Sciatic nerve (tissue), 2 donors: ENCODE measurements at regions not wholly inside any gene's neighbourhood (a gene's known extent, or its start where the extent isn't known, plus 50 kb on each side); places are given as distances from the start of the nearest gene placed in this dataset.
A peak's percentile ranks its signal among the peaks of the same experiment; 100 is the strongest.

ENCODE experiments used
- ATAC-seq: fragments of 200-7000 bp; cut with Tn5 transposase; one replicate; pipeline ENCODE4 v1.9.1; 2020; ENCODE audit warnings: mild to moderate bottlenecking, moderate library complexity
- DNase-seq: peaks from one replicate; pipeline ENCODE4 v3.0.0-alpha.2; 2020; ENCODE audit warnings: low spot score
- intact Hi-C: fragments of 100-400 bp; cut with DNase I; formaldehyde crosslinking; loops from one replicate; pipeline ENCODE4 v1.14.2; 2022
- donor health status: DM: no; HTN: no; CAD: no.
- donor health status: DM: no; HTN: no; CAD: no.

DNA sequence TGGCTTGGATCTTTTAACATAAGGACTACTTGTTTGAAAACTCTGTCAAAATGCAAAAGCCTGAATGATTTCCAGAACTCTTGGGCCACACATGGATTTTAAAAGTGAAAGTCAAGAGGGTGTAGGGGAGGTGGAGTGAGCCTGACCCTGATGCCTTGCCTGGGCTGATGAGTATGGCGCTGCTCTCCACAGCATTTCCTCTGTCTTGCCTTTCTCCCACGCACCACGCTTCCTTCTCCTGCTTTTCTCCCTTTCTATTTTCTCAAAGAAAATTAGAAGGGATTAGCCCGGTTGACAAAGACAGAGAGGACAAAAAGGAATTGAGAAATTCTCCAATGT is 207.0 kb upstream of the CCDC68 start:
- ATAC-seq (no peak), DNase-seq (no peak)
- intact Hi-C loops: no loop called here

DNA sequence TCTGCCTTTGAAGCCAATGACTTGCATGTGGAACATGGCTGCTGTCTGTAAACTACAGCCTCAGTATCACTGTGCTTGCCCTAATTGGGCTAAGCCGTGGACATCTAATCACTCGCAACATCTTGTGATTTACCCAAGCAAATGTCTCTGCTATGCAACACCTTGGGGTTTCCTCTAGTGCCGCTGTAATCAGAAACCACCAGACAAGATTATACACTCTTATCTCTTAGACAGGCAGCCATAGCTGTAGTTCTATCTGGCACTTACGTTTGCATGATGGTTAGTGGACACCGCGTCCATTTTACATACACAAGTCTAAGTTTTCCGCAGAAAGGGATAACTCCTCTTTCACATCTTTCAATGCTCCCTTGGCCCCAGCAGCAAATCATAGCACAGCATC is 204.3 kb upstream of the CCDC68 start:
- DNase-seq: no peak
- no peak for ATAC-seq
- intact Hi-C loops: no loop called here

DNA sequence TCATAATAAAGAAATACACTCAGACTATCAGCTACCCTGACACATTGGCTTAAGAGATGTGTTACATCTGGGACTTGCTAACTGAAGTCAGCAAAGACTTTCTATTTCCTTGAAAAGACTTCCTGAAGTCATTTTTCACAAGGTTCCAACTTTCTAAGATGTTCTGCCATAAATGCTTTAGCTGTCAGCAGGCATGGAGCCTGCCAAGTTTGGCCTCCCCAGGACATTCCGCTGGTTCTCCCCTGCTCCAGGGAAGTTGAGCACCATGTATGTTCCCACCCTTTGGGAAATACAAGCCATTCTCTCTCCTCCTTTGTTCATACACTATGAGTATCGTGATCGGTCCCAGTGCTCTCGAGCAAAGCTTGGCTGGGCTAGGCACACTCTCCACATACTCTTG is 202.7 kb upstream of the CCDC68 start:
- ATAC-seq: no peak
- DNase-seq: no peak
- intact Hi-C loops: no loop called here

- no peak for ATAC-seq
- no peak for DNase-seq
- intact Hi-C loops: no loop called here
Observed at GRCh38 chr18:55159027-55159426, 199.8 kb upstream of the CCDC68 start.

DNA sequence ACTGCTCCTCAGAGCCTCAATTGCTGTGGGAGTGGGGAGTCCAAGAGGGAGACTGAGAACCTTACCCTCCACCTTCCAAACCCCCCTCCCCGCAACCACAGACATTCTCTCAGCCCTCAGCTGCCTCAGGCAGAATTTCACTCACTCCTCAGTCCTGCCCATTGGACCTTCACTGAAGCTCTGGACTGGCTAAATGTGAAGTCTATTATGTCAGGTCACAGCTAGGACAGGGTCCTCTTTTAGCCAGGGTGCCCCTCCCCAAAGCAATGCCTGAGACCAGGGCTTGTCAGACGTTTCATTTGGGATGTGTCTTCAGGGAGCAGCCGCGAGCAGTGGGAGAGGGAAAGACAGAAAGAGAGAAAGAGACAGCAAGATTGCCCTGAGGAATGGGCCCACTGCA is 199.3 kb upstream of the CCDC68 start:
- ATAC-seq (no peak), DNase-seq (no peak)
- intact Hi-C loops: no loop called here

DNA sequence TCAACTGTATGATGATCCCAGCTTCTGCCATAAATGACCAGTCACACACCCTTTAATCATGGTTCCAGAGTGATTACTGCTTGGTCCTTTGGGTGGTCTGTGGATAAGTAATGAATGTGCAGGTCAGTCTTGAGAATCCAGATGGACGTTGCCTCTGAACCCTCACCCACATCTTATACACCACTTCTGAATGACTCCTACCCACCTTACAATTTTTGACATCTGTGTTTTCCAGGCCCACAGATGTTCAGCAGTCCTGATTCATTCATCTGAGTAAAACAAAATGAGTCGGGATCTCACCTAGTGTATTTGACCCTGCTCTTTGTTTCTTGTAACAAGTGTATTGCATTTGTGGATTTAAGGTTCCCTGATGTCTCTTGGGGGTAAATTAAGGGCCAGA is 194.1 kb upstream of the CCDC68 start:
- no peak for DNase-seq
- intact Hi-C loops: no loop called here
- ATAC-seq: no peak

- no peak for DNase-seq
- intact Hi-C loops: no loop called here
- no peak for ATAC-seq
Observed at GRCh38 chr18:55152801-55153200, 193.5 kb upstream of the CCDC68 start.

GRCh38 chr18:55149994-55150393 is 190.7 kb upstream of the CCDC68 start:
- intact Hi-C loops: no loop called here
- peak; percentile 87 for ATAC-seq
- no peak for DNase-seq

DNA sequence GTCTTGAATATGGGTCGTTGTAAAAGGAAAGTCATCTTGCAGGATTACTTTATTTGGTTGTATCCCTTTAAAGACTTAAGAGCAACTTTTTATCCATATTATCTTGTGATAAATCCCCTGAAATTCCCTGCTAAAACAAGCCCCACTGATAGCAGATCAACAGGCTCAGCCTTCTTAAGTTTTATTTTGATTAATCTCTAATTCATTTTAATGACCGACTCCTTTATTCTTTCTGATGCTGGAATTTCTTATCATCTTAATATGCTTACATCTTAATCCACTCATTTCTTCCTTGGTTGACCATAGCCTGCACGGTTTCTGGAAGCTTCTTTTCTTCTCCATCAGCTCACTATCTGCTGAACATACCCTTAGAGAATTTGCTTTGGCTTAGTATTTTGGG is 188.5 kb upstream of the CCDC68 start:
- intact Hi-C loops: no loop called here
- ATAC-seq: no peak
- DNase-seq: no peak

GRCh38 chr18:55144193-55144930 is 185.1 kb upstream of the CCDC68 start:
- intact Hi-C loops: no loop called here
- DNase-seq (no peak), ATAC-seq (no peak)

DNA sequence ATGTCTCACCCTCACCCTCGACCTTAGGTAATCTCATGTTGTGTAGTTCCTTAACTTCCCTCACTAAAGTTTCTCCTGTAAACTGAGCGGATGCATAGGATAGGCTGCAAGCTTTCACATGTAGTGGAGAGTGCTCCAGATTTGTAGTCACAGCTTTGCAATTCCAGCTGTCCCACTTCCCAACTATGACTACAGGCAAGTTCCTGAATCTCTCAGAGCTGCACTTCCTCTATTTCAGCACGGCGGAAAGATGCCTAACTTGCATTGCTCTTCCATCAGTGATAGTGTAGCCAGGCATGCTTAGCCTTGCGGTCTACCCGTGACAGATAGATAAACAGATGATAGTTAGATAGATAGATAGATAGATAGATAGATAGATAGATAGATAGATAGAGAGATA is 183.1 kb upstream of the CCDC68 start:
- intact Hi-C loops: no loop called here
- DNase-seq (no peak), ATAC-seq (no peak)

DNA sequence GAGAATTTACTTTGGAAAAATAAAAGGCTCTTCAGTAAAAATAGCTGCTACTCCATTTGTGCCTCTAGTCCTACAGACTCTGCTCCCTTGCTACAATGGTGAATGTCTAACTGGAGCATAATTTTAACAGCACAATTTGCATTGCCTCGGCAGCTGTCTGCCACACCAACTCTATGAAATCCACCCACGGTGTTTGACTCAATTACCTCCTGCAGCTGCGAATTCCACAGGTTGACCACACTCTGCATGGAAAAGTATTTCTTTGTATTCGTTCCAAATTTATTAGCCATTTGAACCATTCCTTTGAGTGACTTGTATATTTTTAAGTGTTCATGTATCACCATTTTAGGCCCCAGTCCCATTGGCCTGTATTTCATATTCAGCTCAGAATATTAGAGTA is 182.1 kb upstream of the CCDC68 start:
- intact Hi-C loops: no loop called here
- DNase-seq: no peak
- ATAC-seq: no peak

DNA sequence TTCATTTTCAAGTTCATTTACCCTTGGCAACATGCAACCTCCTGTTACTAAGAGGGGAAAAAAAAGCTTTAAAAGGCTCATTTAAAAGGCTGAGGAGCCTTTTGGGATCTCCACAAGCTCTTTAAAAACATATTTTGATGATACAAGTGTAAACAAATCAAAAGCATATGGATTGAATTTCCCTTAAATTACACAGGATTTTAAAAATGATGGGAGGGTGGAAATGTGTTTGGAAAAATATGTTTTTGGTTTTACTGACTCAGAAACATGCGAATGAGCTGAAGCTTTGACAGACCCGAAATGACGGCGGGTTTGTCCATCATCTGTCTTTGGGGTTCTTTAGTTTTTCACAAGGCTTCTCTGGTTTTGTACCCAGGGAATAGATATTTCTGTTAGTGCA is 180.6 kb upstream of the CCDC68 start:
- intact Hi-C loops: no loop called here
- DNase-seq (no peak), ATAC-seq (no peak)

DNA sequence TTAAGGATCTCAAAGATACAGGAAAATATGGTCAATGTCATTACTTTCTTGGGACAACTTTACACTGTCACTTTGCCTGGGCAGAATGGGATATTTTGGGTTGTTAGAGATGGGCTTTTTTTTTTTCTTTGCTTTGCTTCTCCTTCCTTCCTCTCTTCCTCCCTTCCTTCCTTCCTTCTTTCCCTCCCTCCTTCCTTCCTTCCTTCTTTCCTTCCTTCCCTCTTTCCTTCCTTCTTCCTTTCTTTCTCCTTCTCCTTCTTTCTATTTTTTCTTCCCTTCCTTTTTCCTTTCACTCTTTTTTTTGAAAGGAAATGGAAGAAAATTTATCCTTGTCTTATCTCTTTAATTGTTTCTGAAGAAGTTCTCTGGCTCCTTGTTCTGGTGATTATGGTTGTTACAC is 180.0 kb upstream of the CCDC68 start:
- no peak for DNase-seq
- intact Hi-C loops: no loop called here
- ATAC-seq: no peak

- no peak for DNase-seq
- ATAC-seq: no peak
- intact Hi-C loops: no loop called here
Observed at GRCh38 chr18:55138401-55138800, 179.1 kb upstream of the CCDC68 start.

- ATAC-seq (no peak), DNase-seq (no peak)
- intact Hi-C loops: no loop called here
Observed at GRCh38 chr18:55137602-55138001, 178.3 kb upstream of the CCDC68 start.

DNA sequence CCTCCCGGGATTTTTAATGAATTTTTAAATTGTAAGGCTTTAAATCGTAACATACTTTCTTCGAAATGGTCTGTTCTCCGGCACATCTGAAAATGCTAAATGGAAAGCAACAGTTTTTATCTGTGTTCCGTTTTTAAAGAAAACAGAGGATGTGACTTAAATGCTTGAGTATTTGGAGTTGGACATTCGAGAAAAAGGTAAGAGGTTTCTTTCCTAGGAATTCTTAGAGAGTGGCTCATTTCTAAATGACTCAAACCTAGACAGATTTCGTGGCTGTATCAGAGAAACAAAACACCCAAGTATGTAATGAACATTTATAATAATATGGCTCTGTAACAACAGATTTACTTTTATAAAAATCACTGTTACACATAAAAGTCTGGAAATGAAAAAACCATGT is 177.6 kb upstream of the CCDC68 start:
- no peak for DNase-seq
- intact Hi-C loops: no loop called here
- ATAC-seq: no peak

GRCh38 chr18:55136258-55136657 is 177.0 kb upstream of the CCDC68 start:
- DNase-seq (no peak), ATAC-seq (no peak)
- intact Hi-C loops: no loop called here

DNA sequence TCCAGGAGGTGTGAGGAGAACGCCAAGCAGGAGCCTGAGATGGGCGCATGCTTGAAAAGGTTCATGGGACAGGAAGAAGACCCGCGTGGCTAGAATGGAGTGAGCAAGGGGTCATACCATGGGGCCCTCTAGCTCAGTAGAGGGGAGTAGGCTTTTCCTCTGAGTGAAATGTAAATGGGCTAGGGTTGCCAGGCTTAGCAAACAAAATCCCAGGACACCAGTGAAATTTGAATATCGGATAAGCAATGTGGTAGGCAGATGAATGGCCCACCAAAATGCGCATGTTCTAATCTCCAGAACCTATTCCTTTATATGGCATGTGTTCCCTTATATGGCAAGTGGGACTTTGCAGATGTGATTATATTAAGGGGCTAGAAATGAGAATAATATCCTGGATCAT is 174.1 kb upstream of the CCDC68 start:
- intact Hi-C loops: no loop called here
- DNase-seq (no peak), ATAC-seq (no peak)

DNA sequence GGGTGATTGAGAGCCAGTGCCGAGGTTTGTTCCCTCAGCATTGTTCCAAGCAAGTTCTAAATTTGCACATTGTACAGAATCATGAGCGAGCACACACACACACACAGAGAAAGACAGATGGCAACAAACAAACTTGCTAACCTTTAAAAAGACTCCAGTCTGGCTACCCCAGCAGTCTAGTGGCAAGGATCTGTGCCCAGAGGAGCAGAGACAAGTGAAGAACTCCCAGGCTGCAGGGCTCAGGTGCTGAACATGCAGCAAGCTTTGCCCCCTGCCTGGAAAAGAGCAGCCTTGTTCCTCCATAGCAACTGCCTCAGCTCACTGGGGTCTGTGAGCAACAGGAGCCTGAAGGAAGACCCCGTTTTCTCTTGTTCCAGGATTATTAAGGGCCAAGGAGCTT is 169.2 kb upstream of the CCDC68 start:
- DNase-seq (no peak), ATAC-seq (no peak)
- intact Hi-C loops: no loop called here

- ATAC-seq (peak; percentile 48), DNase-seq (no peak)
- intact Hi-C loops: no loop called here
Observed at GRCh38 chr18:55124078-55124763, 165.0 kb upstream of the CCDC68 start.
